NCI-H748 (cell line): ENCODE measurements at regions not wholly inside any gene's neighbourhood (a gene's known extent, or its start where the extent isn't known, plus 50 kb on each side); places are given as distances from the start of the nearest gene placed in this dataset.
"Not testable (repeated sequence)": the region's sequence is repeated elsewhere in the genome, so short reads cannot be mapped to it uniquely, and the experiment has no call there.

Experiments
- DNase-seq: peaks from one replicate; lab custom pipeline; 2025; ENCODE audit not compliant: unreplicated experiment; lab: John Stamatoyannopoulos, UW

DNA sequence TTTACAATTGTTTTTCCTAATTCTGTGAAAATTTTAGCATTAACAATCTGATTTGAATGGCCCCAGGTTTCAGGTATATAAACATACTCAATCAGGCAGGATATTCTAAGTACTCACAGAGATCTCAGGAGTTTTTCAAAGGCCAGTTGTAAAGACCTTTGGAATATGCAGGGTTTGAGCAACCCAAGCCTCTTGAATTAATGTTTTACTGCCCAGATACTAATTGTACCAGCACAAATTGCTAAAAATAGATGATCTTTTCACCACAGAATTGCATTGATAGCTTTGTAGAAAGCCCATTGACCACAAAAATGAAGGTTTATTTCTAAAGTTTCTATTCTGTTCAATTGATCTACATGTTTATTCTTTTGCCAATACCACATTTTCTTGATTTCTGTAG is 186.5 kb downstream of the OSTF1 start:
- DNase-seq = no peak

DNA sequence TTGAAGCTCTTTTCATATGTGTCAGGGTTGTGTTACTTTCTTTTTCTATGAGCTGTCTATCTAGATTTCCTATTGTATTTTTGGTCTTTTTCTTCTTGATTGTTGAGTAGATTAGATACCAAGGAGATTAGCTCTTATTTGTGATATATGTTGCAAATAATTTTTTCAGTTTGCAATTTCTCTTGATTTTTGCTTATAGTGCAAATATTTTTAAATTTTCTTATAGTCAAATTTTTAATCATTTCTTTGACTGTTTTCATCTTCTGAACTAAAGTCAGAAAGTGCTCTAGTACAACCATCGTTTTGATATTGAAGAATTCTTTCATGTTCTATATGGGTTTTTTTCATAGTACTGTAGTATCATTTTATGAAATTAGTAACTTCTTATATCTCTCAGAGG is 193.7 kb downstream of the OSTF1 start:
- no peak for DNase-seq

DNA sequence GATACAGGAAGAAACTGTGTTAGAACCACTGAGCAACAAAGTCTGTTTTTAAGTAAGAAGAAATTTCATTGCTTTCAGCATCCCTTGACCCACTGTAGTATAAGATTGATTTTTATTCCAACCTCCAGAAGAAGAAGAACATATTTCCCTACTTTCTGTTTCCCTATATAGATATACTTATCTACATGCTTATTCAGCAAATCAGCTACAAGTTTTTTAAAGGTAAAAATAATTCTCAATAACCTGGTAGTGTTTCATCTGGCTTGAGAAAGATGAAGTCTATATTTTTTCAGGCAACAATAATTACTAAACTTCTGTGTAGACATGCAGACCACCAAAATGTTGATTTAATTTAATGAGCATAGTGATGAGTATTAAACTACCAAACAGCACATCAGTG is 201.0 kb downstream of the OSTF1 start:
- no peak for DNase-seq

DNA sequence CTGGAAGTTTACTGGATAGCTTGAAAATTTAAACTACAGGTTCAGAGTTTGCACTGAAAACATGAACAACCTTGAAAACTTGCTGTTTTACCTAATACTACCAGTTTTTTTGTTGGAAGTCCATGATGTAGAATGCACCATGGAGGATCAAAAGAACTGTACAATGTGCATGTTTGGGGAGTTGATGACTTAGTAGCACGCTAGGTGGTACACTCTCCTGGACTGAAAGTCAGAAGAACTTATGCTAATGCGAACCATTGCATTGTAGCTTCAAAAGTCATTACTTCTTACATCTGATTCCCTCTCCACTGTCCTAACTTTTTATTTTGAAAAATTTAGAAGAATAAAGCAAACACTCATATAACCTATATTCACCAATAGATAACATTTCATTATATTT is 211.0 kb downstream of the OSTF1 start:
- peak; percentile 8 for DNase-seq

DNA sequence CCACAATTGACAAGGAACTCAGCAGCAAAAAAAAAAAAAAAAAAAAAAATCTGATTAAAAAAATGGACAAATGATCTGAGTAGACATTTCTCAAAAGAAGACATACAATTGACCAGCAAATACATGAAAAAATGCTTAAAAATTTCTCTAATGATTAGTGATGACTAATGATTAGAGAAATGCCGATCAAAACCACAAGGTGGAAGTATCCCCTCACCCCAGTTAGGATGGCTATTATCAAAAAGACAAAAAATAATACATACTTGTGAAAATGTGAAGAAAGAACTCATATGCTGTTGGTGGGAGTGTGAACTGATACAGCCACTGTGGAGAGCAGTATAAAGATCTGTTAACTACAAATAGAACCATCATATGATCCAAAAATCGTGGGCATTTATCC is 245.3 kb downstream of the OSTF1 start:
- no peak for DNase-seq

DNA sequence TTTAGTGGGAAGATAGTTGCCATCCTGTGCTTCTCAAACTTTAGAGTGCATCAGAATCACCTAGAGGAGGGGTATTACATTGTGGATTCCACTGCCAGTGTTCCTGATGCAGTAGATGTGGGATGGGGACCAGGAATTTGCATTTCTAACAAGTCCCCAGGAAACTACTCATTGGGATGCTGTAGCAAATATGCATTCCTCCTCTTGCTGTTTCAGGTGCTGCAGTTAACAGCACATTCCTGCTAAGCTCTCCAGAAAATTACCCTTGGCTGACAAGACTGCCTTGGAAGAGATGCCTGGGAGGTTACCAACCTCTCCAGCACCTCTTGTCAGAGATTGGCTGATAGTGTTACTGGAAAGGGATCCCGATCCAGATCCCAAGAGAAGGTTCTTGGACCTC is 270.5 kb downstream of the OSTF1 start:
- no peak for DNase-seq

DNA sequence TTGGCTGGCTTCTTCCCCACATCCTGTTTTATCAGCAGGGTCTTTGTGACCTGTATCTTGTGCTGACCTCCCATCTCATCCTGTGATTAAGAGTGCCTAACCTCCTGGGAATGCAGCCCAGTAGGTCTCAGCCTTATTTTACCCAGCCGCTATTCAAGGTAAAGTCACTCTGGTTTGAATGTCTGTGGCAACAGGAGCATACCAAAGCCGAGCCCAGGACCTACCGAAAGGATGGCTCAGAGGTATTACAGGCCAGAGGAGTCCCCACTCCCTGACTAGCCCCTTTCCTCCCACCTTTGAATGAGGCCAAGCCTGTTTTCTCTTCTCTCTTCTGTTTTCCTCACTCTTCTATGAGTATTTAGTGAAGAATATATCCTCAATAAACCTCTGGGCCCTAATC is 271.3 kb downstream of the OSTF1 start:
- no peak for DNase-seq

DNA sequence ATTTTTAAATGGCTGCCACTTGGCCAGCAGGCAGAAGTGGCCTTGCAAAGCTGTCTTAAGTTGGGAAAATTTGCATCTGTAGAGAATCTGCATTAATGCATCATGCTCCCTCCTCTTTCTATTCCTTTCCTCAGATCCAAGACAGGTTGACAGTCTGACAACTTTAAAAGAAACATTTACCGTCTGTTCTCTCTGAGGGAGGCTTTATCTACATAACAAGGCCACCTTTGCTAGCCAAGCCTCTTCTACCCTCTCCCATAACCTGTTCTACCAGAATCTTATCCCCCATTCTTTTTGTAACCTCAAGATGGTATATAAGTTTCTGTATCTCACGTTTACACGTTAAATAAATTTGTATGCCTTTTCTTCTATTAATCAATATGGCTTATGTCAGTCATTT is 271.9 kb downstream of the OSTF1 start:
- DNase-seq = no peak

DNA sequence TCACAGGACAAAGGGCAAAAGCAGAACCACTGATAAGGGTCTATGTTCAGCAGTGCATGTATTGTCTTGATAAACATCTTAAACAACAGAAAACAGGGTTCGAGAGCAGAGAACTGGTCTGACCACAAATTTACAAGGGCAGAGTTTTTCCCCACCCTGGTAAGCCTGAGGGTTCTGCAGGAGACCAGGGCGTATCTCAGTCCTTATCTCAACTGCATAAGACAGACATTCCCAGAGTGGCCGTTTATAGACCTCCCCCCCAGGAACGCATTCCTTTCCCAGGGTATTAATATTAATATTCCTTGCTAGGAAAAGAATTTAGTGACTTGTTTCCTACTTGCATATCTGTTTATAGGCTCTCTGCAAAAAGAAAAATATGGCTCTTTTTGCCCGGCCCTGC is 274.1 kb downstream of the OSTF1 start:
- not testable (repeated sequence) for DNase-seq

DNA sequence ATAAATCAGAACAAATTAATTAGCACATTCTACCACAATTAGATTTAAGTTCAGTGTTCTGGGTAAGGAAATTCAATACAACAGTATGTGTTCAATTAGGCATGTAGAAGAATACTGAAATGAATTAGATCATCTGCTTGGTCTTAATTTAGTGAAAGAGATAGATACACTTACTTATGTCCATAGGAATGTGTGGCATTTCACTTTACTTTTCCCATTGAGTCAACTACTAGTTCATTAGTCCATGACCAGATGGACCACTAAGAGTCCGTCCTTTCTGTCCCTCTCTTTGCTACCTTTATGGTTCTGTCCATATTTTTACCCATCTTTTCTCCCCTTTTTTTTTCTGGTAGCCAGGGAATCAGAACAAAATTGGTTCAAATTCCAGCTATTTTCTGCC is 276.9 kb downstream of the OSTF1 start:
- no peak for DNase-seq

DNA sequence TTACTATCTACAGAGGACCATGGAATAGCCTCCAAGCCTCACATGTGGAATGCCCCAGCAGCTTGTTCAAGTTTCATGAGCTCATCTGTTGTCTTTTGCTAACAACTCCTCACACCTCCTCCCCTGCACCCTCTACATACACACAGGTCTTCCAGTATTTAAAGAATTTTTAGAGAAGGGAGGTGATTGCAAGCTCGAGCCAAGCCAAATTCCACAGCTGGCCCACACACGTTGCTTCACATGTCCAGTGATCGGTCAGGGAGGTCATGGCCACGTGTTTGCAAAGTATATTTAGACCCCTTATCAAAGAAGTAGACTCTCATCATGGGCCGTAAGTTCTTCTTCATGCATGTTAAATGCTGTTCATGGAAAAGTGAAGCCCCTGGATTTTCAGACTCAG is 281.7 kb downstream of the OSTF1 start:
- DNase-seq = no peak

DNA sequence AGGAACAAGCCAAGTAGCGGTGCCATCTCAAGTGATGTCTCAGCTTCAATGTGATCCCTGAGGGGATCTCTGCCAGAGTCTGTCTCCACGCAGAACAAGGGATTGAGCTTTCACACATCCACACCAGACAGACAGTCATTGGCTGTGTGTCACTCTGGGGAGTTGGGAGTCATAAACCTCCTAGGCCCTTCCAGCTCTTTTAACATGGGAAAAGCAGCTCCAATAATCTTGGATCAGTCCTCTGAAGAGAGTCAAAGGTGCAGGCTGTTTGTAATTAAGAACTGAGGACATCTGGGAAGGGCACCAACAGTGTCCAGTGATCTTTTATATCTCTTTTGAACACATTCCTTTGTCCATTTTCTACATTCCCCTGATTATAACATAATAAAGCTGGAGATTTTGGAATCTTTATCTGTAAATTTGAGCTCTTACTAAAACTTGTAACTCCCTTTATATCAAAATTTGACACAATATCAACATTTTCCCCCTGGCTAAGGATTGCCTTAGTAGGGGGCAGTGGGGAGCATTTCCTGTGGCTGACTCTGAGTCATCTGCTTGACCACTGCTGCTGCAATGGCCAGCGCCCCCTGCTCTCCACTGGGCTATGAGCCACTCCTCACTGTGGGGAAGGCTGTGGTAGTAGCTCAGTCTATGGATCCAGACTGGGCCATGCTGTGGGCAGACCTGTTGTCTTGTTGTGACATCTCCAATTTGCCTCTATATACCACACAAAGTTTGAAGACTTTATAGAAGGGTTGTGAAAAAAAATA is 284.4 kb downstream of the OSTF1 start:
- no peak for DNase-seq

DNA sequence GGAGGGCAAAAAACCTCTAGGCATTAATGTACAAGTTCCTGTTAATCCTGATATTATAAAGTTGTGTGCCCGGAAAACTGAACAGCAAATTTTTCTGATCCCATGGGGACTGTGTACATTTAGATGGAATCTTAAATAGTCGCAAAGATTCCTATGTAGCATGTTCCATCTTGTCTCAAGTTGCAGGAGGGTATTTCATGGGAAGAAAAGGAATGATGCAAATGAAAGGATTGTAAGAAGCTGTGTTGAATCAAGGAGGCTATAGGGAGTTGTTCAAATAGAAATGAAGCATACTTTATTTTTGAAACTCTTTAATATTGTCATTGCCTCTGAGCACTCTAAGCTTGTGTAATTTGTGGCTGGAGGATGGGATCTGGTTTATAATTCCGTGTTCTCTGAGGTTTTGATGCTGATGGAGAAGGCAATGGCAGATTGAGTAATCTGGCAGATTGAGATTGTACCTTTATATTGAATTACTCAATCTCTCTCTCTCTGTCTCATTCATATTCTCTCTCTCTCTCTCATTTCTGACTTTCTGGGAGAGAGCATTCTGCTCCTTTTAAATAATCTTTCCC is 288.5 kb downstream of the OSTF1 start:
- no peak for DNase-seq

DNA sequence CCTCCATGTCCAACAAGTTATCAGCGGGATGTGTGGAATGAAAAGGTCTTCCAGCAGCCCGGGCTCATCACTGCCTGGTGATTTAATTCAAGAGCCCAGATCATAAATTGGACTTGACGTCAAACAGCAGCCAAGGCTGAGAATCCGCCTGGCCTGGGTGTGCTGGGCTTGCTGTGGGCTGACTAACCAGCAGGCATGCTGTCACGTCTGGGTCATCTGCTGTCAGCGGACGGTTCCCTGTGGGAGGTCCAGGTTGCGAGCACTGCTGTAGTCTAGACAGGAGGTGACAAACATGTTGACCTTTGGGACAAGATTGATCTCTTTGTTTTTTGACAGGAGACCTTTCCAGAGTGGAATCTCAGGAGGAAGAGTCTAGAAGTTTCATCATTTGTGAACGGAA is 289.7 kb downstream of the OSTF1 start:
- DNase-seq = no peak

DNA sequence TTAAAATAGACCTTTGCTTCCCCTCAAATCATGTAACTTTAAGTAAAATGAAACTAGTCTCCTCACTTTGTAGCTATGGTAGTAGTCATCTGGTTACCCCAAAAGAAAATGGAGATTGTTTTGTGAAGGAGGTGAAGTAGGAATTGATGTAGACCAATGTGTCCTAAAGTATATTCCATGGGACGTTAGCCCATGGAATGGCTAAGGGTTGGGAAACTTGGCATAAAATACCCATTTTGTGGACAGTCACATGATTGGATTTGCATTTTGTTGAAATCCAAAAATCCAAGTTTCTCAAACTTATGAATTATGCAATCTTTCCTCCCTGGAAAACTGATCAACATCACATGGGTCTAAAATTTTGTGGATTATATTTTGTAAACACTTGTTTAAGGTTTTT is 290.6 kb downstream of the OSTF1 start:
- no peak for DNase-seq

DNA sequence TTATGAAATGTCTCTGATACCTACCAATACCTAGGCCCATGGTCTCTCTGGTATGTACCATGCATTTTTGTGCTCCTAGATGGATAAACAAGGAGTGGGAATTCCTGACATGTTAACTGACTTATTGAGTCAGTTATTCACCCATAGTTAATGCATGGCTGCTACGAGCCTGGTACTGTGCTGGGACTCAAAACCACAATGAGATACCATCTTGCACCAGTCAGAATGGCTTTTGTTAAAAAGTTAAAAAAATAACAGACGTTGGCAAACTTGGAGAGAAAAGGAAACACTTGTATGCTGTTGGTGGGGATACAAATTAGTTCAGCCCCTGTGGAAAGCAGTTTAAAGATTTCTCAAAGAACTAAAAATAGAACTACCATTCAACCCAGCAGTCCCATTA is 293.8 kb downstream of the OSTF1 start:
- DNase-seq = no peak

DNA sequence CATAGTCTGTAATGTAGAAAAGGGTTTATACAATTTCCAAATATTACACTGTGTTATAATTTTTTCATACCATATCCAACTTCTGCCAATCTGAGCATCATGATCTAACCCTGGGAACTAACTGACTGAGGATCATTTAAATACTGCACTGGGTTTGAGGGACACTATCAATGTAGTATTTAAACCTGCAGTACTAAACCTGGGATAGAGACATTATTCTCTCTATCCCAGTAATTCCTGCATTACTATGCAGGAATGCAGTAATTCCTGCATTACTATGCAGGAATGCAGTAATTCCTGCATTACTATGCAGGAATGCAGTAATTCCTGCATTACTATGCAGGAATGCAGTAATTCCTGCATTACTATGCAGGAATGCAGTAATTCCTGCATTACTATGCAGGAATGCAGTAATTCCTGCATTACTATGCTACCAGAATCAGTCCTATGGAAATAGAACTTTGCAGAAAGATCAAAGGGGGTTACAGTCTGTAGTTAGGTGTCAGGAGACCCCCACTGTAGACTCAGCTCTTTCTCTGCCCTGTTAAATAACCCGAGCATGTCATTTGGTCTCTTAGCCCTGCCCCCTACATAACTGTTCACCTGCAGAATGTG is 295.2 kb downstream of the OSTF1 start:
- DNase-seq = not testable (repeated sequence)

DNA sequence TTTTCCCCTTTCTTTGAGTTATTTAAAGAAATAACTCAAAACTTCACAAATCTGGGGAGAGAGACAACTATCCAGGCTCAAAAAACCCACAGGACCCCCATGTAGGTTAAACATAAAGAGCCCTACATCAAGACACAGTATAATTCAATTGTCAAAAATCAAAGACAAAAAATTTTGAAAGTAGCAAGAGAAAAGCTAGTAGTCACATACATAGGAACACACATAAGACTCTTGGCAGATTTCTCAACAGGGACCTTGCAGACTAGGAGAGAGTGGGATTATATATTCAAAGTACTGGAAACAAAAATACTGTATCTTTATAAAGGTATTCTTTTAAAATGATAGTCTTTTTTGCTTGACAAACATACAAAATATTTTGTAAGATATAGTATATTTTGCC is 296.9 kb downstream of the OSTF1 start:
- DNase-seq = no peak

DNA sequence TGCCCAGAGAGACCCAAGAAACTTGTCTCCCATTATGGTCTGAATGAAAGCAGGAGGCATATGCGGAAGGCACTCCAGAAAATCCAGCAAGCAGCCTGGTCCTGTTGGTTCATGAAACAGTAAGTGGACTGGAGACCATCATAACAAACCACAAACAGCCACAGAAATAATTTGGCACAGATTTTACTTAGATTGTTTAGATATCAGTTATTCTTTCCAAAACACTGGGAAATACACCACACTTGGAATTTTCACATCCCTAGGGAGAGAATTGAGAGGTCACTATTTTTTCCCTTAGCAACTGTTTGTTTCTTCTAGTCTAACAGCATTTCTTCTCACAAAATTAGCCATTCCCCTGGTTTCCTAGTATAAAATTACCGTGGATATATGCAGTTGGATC is 300.8 kb downstream of the OSTF1 start:
- DNase-seq = no peak

DNA sequence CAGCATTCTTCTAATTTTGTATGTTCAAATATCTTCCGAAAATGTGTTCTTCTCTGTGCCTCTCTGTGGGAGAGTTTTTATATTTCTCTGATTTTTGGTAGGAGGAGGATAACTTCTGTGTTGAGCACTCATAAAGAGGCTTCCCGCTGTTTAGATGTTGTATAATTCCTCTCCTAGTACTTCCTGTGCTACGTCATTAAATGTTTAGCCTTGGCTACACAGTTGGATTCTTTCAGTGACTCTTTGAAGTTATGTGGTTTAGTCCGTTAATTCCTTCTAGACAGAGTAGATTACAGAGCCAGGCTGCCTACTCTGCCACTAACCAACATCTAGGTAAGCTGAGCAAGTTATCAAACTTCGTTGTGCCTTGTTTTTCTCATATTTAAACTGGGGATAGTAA is 302.6 kb downstream of the OSTF1 start:
- no peak for DNase-seq

DNA sequence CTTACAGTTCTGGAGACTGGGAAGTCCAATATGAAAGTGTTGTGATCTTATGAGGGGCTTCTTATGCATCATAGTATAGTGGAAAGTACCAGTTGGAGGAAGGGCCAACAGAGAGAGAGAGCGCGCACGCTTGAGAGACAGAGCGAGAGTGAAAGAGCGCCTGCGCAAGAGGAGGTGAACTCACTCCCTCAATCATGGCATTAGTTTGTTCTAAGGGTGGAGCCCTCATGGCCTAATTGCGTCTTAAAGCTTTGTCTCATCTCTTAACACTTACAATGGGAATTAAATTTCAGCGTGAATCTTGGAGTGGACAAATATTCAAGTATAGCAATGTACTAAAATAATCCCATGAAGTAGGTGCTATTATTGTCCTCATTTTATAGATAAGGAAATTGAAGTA is 303.2 kb downstream of the OSTF1 start:
- no peak for DNase-seq

DNA sequence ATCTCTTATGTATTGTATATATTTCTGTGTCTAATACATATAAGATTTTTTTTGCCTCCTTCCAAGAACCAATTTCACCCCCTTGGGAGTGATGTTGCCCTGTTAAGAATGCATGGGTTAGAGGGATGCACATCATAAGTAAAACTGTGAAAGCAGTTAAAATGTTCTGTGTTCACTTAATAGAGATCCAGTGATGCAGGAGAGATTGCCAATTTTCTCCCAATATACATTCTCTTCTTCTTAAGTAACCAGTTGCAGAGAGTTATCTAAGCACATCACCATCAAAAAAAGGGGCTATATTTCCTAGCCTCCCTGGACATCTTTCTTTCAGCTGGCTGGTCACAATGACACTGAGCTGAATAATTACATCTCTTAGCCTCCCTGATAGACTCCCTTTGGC is 307.0 kb downstream of the OSTF1 start:
- DNase-seq = no peak

DNA sequence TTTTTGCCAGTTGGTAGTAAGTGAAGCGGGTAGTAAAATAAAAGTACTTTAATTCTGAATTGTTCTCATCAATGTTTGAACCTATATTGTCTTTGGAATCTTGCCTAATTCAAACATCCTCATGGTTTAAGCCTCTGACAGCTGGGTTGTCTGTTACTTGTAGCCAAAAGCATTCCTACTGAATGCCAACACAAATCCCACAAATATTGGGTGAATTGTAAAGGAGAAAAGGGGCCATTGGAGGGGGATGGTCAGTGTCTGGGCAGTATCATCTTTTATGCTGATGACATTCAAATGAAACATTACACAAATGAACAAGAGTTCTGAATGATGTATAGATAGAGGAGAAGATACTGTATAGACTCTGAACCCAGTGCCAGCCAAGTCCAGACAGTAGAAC is 309.5 kb downstream of the OSTF1 start:
- no peak for DNase-seq
